Loucy (cell line): ENCODE measurements at regions not wholly inside any gene's neighbourhood (a gene's known extent, or its start where the extent isn't known, plus 50 kb on each side); places are given as distances from the start of the nearest gene placed in this dataset.

Experiments used
- EZH2phosphoT487 ChIP-seq: fragments of 200-600 bp; IDR thresholded peaks from 2 replicates; pipeline ENCODE4 v1.6.1; 2018; ENCODE audit warnings: antibody characterized with exemption, mild to moderate bottlenecking, moderate library complexity, borderline replicate concordance
- TF ChIP-seq, protein P1 (sequence below): fragments of 200-600 bp; sonication (generic); conservative IDR thresholded peaks from 2 replicates; pipeline ENCODE4 v1.5.1; 2014; ENCODE audit warnings: mild to moderate bottlenecking, antibody characterized with exemption, low read length

DNA sequence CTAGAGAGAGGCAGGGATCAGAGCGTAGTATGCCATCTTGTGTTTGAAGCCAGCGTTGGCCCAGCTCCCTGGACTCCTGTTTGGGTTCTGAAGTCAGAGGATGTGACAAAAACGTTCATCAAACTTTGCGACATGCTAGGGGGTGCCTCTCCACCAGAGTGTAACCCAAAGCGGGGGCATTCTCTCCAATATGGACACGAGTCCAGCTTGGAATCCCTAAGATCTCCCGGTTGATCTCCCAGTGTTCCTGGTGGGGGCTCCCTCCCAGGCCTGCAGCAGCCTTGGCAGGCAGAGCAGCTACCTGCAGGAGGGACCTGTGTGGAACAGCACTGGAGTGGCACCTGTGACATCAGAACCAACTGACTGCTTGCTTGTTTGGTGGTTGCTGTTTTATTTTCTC lies 218.8 kb upstream of the ECI2 start:
- TF ChIP-seq, protein P1, sequence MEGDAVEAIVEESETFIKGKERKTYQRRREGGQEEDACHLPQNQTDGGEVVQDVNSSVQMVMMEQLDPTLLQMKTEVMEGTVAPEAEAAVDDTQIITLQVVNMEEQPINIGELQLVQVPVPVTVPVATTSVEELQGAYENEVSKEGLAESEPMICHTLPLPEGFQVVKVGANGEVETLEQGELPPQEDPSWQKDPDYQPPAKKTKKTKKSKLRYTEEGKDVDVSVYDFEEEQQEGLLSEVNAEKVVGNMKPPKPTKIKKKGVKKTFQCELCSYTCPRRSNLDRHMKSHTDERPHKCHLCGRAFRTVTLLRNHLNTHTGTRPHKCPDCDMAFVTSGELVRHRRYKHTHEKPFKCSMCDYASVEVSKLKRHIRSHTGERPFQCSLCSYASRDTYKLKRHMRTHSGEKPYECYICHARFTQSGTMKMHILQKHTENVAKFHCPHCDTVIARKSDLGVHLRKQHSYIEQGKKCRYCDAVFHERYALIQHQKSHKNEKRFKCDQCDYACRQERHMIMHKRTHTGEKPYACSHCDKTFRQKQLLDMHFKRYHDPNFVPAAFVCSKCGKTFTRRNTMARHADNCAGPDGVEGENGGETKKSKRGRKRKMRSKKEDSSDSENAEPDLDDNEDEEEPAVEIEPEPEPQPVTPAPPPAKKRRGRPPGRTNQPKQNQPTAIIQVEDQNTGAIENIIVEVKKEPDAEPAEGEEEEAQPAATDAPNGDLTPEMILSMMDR = no peak
- no peak for TF ChIP-seq EZH2phosphoT487
